Upper lobe of right lung (tissue), 1 donor: ENCODE measurements at regions not wholly inside any gene's neighbourhood (a gene's known extent, or its start where the extent isn't known, plus 50 kb on each side); places are given as distances from the start of the nearest gene placed in this dataset.

Source experiments
- ATAC-seq: fragments of 200-7000 bp; cut with Tn5 transposase; one replicate; pipeline ENCODE4 v1.9.1; 2020; ENCODE audit warnings: mild to moderate bottlenecking, moderate library complexity
- DNase-seq: peaks from one replicate; pipeline ENCODE4 v3.0.0-alpha.2; 2020
- H3K27ac ChIP-seq: fragments of 200-600 bp; one replicate; pipeline ENCODE4 v1.8.0; 2022
- H3K27me3 ChIP-seq: fragments of 200-600 bp; one replicate; pipeline ENCODE4 v1.8.0; 2022; ENCODE audit warnings: mild to moderate bottlenecking
- H3K36me3 ChIP-seq: fragments of 200-600 bp; one replicate; pipeline ENCODE4 v1.8.0; 2022
- H3K4me1 ChIP-seq: fragments of 200-600 bp; one replicate; pipeline ENCODE4 v1.8.0; 2022
- H3K4me3 ChIP-seq: fragments of 200-600 bp; one replicate; pipeline ENCODE4 v1.8.0; 2022; ENCODE audit warnings: mild to moderate bottlenecking
- H3K9me3 ChIP-seq: fragments of 200-600 bp; one replicate; pipeline ENCODE4 v1.8.0; 2022
- intact Hi-C: fragments of 100-400 bp; cut with DNase I; formaldehyde crosslinking; loops from one replicate; pipeline ENCODE4 v1.11.0; 2022
- TF ChIP-seq, protein P1 (sequence below): fragments of 200-600 bp; IDR thresholded peaks from one replicate; pipeline ENCODE4 v1.8.0; 2022; ENCODE audit warnings: antibody characterized with exemption
- donor health status: DM: no; HTN: yes; CAD: no; lungs with severe emphysema.

GRCh38 chr7:65317372-65317771, 56.3 kb upstream of the ZNF92 start:
- H3K27me3 ChIP-seq = no peaks in the 10 kb centered on the region
- DNase-seq (no peak), ATAC-seq (no peak)
- H3K36me3 ChIP-seq = no peaks in the 10 kb centered on the region
- H3K27ac ChIP-seq = no peak overlapping the region
- intact Hi-C loops = no loop called here
- H3K9me3 ChIP-seq = no peaks in the 10 kb centered on the region
- TF ChIP-seq, protein P1, sequence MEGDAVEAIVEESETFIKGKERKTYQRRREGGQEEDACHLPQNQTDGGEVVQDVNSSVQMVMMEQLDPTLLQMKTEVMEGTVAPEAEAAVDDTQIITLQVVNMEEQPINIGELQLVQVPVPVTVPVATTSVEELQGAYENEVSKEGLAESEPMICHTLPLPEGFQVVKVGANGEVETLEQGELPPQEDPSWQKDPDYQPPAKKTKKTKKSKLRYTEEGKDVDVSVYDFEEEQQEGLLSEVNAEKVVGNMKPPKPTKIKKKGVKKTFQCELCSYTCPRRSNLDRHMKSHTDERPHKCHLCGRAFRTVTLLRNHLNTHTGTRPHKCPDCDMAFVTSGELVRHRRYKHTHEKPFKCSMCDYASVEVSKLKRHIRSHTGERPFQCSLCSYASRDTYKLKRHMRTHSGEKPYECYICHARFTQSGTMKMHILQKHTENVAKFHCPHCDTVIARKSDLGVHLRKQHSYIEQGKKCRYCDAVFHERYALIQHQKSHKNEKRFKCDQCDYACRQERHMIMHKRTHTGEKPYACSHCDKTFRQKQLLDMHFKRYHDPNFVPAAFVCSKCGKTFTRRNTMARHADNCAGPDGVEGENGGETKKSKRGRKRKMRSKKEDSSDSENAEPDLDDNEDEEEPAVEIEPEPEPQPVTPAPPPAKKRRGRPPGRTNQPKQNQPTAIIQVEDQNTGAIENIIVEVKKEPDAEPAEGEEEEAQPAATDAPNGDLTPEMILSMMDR = no peak
- H3K4me1 ChIP-seq = no peaks in the 10 kb centered on the region
- no peak overlapping the region for H3K4me3 ChIP-seq

- Histone ChIP-seq H3K27me3 (peaks cover 6% of the 10 kb centered on the region), H3K36me3 (no peaks in the 10 kb centered on the region), H3K4me3 (no peak overlapping the region), H3K9me3 (no peaks in the 10 kb centered on the region), H3K4me1 (peaks cover 3% of the 10 kb centered on the region), H3K27ac (no peak overlapping the region)
- TF ChIP-seq, protein P1 = no peak
- DNase-seq = no peak
- intact Hi-C loops = no loop called here
- ATAC-seq = no peak
Measured at GRCh38 chr7:65310761-65311160, 62.9 kb upstream of the ZNF92 start.

DNA sequence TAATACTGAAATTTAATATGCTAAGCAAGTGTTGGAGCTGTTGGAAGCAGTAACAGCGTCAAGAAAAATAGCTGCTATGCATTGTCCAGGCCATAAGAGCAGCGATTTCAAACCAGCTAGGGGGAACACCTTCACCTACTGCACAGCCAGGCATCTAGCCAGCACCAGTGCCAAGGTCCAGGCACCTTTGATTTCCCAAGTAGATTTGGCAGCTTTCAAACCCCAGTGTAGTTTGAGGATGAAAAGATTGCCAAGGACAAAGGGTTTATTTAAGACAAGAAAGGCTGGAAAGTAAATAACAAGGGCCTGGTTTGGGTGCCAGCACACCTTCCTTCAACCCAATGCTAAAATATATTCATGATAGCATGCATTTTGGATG, 65.4 kb upstream of the ZNF92 start:
- peaks cover 3% of the 10 kb centered on the region for H3K4me1 ChIP-seq
- TF ChIP-seq, protein P1 = no peak
- no peak overlapping the region for H3K27ac ChIP-seq
- peaks cover 6% of the 10 kb centered on the region for H3K27me3 ChIP-seq
- DNase-seq = no peak
- H3K9me3 ChIP-seq = no peaks in the 10 kb centered on the region
- ATAC-seq = no peak
- intact Hi-C loops = loop anchor here (5.0 kb wide), 1 partner anchor 356 kb away; no protein-coding TSS in a partner anchor
- no peaks in the 10 kb centered on the region for H3K36me3 ChIP-seq
- H3K4me3 ChIP-seq = no peak overlapping the region

- TF ChIP-seq, protein P1 = peak; percentile 79
- Histone ChIP-seq H3K4me3 (no peak overlapping the region), H3K4me1 (peaks cover 3% of the 10 kb centered on the region), H3K27ac (no peak overlapping the region), H3K36me3 (no peaks in the 10 kb centered on the region), H3K27me3 (peaks cover 6% of the 10 kb centered on the region), H3K9me3 (no peaks in the 10 kb centered on the region)
- DNase-seq = no peak
- intact Hi-C loops = loop anchor here (5.0 kb wide), 1 partner anchor 355 kb away; no protein-coding TSS in a partner anchor
- ATAC-seq = peak; percentile 85
Measured at GRCh38 chr7:65307651-65308299, 65.9 kb upstream of the ZNF92 start.

DNA sequence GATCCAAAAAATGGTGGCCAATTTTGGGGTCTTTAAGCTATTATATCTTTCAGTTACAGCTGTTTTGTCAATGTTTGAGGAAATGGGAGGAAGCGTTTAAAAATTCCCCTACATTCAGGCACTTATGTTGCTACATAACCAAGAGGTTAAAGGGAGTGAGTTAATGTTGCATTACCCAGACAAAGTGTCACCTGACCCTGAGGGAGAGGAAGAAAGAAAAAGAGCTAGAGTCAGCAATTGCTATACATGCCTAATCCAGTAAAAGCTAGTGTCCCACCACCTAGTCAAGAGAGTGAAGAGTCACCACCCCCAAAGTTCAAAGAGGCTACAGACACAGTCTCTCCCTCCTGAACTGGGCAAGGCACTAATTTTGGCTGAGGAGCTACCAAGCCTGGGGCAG, 69.5 kb upstream of the ZNF92 start:
- DNase-seq = no peak
- Histone ChIP-seq H3K36me3 (no peaks in the 10 kb centered on the region), H3K27me3 (peaks cover 6% of the 10 kb centered on the region), H3K9me3 (no peaks in the 10 kb centered on the region), H3K27ac (no peak overlapping the region), H3K4me1 (peaks cover 3% of the 10 kb centered on the region), H3K4me3 (no peak overlapping the region)
- TF ChIP-seq, protein P1 = no peak
- ATAC-seq = no peak
- intact Hi-C loops = no loop called here

DNA sequence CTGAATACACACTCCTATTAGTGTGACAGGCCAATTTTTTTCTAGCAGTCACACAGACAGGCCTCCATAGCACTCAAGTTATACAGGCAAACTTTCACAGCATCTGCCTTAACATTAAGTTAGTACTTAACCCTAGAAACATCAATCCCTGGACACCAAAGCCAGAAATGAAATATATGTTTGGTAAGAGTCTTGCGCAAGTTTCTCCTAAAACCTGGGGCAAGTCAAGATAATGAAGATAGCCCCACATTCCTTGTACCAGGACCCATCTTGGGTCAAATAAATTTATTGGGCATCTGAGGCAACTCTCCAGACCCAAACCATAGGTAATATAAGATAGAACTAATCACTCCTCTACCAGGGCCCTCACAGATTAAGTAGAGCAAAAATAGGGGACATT, 70.8 kb upstream of the ZNF92 start:
- intact Hi-C loops = no loop called here
- TF ChIP-seq, protein P1 = no peak
- ATAC-seq (no peak), DNase-seq (no peak)
- H3K9me3 ChIP-seq = no peaks in the 10 kb centered on the region
- H3K27ac ChIP-seq = no peak overlapping the region
- peaks cover 6% of the 10 kb centered on the region for H3K27me3 ChIP-seq
- H3K4me1 ChIP-seq = peaks cover 3% of the 10 kb centered on the region
- no peak overlapping the region for H3K4me3 ChIP-seq
- no peaks in the 10 kb centered on the region for H3K36me3 ChIP-seq
